K562 (cell line): ENCODE measurements at regions not wholly inside any gene's neighbourhood (a gene's known extent, or its start where the extent isn't known, plus 50 kb on each side); places are given as distances from the start of the nearest gene placed in this dataset.

Experiments
- ATF1 ChIP-seq, 2 experiments: fragments of 450-650 bp in 1 of 2; IDR thresholded peaks; 2 replicates each; pipeline ENCODE4 v1.6.1; 2016; ENCODE audit warnings: missing compliant biosample characterization in 1 of 2, missing genetic modification characterization in 1 of 2
- ETV6 ChIP-seq, 3 experiments: fragments of 150-350 bp in 1 of 3; sonication (generic) in 1 of 3; formaldehyde crosslinking in 1 of 3; IDR thresholded peaks; 2 replicates each; pipeline versions ENCODE4 v1.6.1 to v1.8.0; 2014 to 2022; ENCODE audit warnings: borderline replicate concordance in 2 of 3, low read depth in 2 of 3, antibody characterized with exemption in 1 of 3, low read length in 1 of 3, mild to moderate bottlenecking in 1 of 3, missing genetic modification reagents in 1 of 3
- JUNB ChIP-seq: fragments of 450-650 bp; formaldehyde crosslinking; conservative IDR thresholded peaks from 2 replicates; pipeline ENCODE4 v1.4.0; 2020; ENCODE audit warnings: mild to moderate bottlenecking
- MAFG ChIP-seq: fragments of 450-650 bp; conservative IDR thresholded peaks from 2 replicates; pipeline ENCODE4 v1.6.1; 2016; ENCODE audit warnings: missing genetic modification characterization, missing compliant biosample characterization
- SAP30 ChIP-seq: fragments of 200-600 bp; sonication (generic); IDR thresholded peaks from 2 replicates; pipeline ENCODE4 v1.6.1; 2012; ENCODE audit warnings: borderline replicate concordance, low read depth, mild to moderate bottlenecking, moderate library complexity, low read length, control low read depth, inconsistent platforms; ENCODE audit not compliant: insufficient read depth, poor library complexity, severe bottlenecking
- SOX6 ChIP-seq: fragments of 450-650 bp; IDR thresholded peaks from 2 replicates; pipeline ENCODE4 v1.6.1; 2014; ENCODE audit warnings: mild to moderate bottlenecking
- SREBF1 ChIP-seq: fragments of 150-350 bp; IDR thresholded peaks from 2 replicates; pipeline ENCODE4 v1.6.1; 2014; ENCODE audit warnings: antibody characterized with exemption, low read depth, low read length, borderline replicate concordance
- ZBTB26 ChIP-seq: fragments of 450-650 bp; formaldehyde crosslinking; IDR thresholded peaks from 2 replicates; pipeline ENCODE4 v1.4.0; 2022; ENCODE audit warnings: missing genetic modification characterization
- ZNF436 ChIP-seq: fragments of 250-450, 450-650 bp; sonication (Bioruptor Pico); formaldehyde crosslinking; IDR thresholded peaks from 2 replicates; pipeline ENCODE4 v1.7.0; 2020; ENCODE audit warnings: mild to moderate bottlenecking

- no peak for TF ChIP-seq JUNB (CRISPR knock-in tag)
- TF ChIP-seq SAP30 = no peak
- TF ChIP-seq ETV6 (IDR thresholded peaks at IDR 0.05; ENCODE audit: borderline replicate concordance in 1 of 2, low read depth in 2 of 2, low read length in 1 of 2) = no peak
- no peak for TF ChIP-seq ETV6 (CRISPR knock-in tag; IDR thresholded peaks at IDR 0.05; ENCODE audit: borderline replicate concordance)
- TF ChIP-seq ZBTB26 (CRISPR knock-in tag) = no peak
- TF ChIP-seq SREBF1 = no peak
- no peak for TF ChIP-seq ZNF436 (CRISPR knock-in tag)
- TF ChIP-seq MAFG (tag) = no peak
- TF ChIP-seq ATF1 (CRISPR knock-in tag; IDR thresholded peaks at IDR 0.05) = no peak
- no peak for TF ChIP-seq ATF1 (tag; IDR thresholded peaks at IDR 0.05)
- TF ChIP-seq SOX6 = no peak
Measured at GRCh38 chr5:106673941-106674340, 996.8 kb downstream of the EFNA5 start.
